ENCODE measurements at regions not wholly inside any gene's neighbourhood (a gene's known extent, or its start where the extent isn't known, plus 50 kb on each side); places are given as distances from the start of the nearest gene placed in this dataset.

DNA sequence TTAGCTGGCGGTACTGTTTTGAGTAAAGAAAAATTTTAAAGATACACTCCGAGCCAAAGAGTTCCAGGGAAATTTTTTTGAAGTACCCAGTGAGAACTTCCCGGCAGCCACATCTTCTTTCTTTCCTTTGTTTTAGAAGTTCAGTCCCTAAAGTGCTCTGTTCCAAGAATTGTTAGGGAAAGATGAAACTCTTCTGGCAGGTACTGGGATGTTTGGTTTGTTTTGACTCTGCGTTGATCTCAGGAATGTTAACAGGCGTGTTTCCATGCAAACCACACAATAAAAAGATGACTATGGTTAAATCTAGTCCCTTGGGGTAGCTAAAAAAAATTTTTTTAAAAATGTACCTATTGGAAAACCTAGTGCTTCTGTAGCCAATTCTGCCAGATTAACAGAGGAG lies 224.7 kb upstream of the PHYHIPL start:
- TF ChIP-seq RAD21 (IDR thresholded peaks at IDR 0.05; ENCODE audit: low read length) (no peak), POLR2A (IDR thresholded peaks at IDR 0.05; ENCODE audit: low read depth, low read length) (no peak), MXI1 (IDR thresholded peaks at IDR 0.05; ENCODE audit: borderline replicate concordance, low read depth, low read length) (no peak), MAZ (IDR thresholded peaks at IDR 0.05; ENCODE audit: borderline replicate concordance, low read depth, low read length) (no peak), SMC3 (IDR thresholded peaks at IDR 0.05; ENCODE audit: low read depth, low read length) (no peak)
- TF ChIP-seq, protein P1, sequence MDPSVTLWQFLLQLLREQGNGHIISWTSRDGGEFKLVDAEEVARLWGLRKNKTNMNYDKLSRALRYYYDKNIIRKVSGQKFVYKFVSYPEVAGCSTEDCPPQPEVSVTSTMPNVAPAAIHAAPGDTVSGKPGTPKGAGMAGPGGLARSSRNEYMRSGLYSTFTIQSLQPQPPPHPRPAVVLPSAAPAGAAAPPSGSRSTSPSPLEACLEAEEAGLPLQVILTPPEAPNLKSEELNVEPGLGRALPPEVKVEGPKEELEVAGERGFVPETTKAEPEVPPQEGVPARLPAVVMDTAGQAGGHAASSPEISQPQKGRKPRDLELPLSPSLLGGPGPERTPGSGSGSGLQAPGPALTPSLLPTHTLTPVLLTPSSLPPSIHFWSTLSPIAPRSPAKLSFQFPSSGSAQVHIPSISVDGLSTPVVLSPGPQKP (IDR thresholded peaks at IDR 0.05; ENCODE audit: borderline replicate concordance, low read depth, low read length): no peak
- TF ChIP-seq, protein P2, sequence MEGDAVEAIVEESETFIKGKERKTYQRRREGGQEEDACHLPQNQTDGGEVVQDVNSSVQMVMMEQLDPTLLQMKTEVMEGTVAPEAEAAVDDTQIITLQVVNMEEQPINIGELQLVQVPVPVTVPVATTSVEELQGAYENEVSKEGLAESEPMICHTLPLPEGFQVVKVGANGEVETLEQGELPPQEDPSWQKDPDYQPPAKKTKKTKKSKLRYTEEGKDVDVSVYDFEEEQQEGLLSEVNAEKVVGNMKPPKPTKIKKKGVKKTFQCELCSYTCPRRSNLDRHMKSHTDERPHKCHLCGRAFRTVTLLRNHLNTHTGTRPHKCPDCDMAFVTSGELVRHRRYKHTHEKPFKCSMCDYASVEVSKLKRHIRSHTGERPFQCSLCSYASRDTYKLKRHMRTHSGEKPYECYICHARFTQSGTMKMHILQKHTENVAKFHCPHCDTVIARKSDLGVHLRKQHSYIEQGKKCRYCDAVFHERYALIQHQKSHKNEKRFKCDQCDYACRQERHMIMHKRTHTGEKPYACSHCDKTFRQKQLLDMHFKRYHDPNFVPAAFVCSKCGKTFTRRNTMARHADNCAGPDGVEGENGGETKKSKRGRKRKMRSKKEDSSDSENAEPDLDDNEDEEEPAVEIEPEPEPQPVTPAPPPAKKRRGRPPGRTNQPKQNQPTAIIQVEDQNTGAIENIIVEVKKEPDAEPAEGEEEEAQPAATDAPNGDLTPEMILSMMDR (conservative IDR thresholded peaks at IDR 0.05; ENCODE audit: low read depth, low read length): no peak
